GM12878 (cell line): ENCODE measurements at regions not wholly inside any gene's neighbourhood (a gene's known extent, or its start where the extent isn't known, plus 50 kb on each side); places are given as distances from the start of the nearest gene placed in this dataset.

ENCODE experiments used
- ATAC-seq: fragments of 200-7000 bp; cut with Tn5 transposase; 3 replicates; pipeline ENCODE4 v1.9.1; 2020; ENCODE audit warnings: mild to moderate bottlenecking, moderate library complexity
- BruUV-seq: library from RNA; stranded (reverse); fragments of 400-500 nt; replicated peaks from 2 replicates; lab custom pipeline; 2021; lab: Mats Ljungman, UMichigan
- CTCF ChIA-PET: fragments of 300-600 bp; sonication (Branson Sonifier 250); formaldehyde crosslinking; extraction: SDS; loops from one replicate; lab custom pipeline; 2021; ENCODE audit warnings: inconsistent platforms; lab: Yijun Ruan, JAX
- POLR2A ChIA-PET: fragments of 350-600 bp; formaldehyde crosslinking; extraction: SDS; loops from one replicate; lab custom pipeline; 2021; ENCODE audit warnings: inconsistent platforms; lab: Charles Lee
- RAD21 ChIA-PET: fragments of 300-600 bp; sonication (Branson Sonifier 250); formaldehyde crosslinking; loops from one replicate; lab custom pipeline; 2023; ENCODE audit warnings: antibody characterized with exemption; ENCODE audit not compliant: unreplicated experiment; lab: Charles Lee
- SMC1A ChIA-PET: fragments of 300-600 bp; sonication (Branson Sonifier 250); formaldehyde crosslinking; loops from one replicate; lab custom pipeline; 2023; ENCODE audit not compliant: unreplicated experiment, uncharacterized antibody; lab: Charles Lee
- DNase-seq: peaks from one replicate; pipeline ENCODE4 v3.0.0-alpha.2; 2011; ENCODE audit warnings: low read depth, low spot score
- FAIRE-seq: peaks from 3 replicates; lab custom pipeline; 2011; peaks lifted over from hg19 to GRCh38; lab: Jason Lieb, UNC
- H2AFZ ChIP-seq: 2 replicates; pipeline ENCODE4 v1.6.0; 2011; ENCODE audit warnings: low read depth, low read length, control low read depth; ENCODE audit not compliant: control insufficient read depth
- H3K27ac ChIP-seq: 2 replicates; pipeline ENCODE4 v1.5.1; 2011; ENCODE audit warnings: control low read depth; ENCODE audit not compliant: control insufficient read depth, insufficient read depth
- H3K27me3 ChIP-seq, 2 experiments: replicated peaks in 1 of 2; 2 replicates each; pipeline versions ENCODE4 v1.6.0 to v1.6.1; 2011; ENCODE audit warnings: low read length in 1 of 2; ENCODE audit not compliant: control insufficient read depth in 2 of 2, insufficient read depth in 2 of 2
- H3K36me3 ChIP-seq, 2 experiments: 2 replicates each; pipeline ENCODE4 v1.5.1; 2011; ENCODE audit warnings: low read length in 1 of 2; ENCODE audit not compliant: control insufficient read depth in 2 of 2, insufficient read depth in 2 of 2
- H3K4me1 ChIP-seq: 2 replicates; pipeline ENCODE4 v1.6.1; 2011; ENCODE audit warnings: mild to moderate bottlenecking, low read length, moderate library complexity, mixed read lengths; ENCODE audit not compliant: control insufficient read depth, insufficient read depth
- H3K4me2 ChIP-seq: 2 replicates; pipeline ENCODE4 v1.6.0; 2011; ENCODE audit warnings: control low read depth; ENCODE audit not compliant: control insufficient read depth, insufficient read depth
- H3K4me3 ChIP-seq: fragments of 200-600 bp; sonication (generic); 2 replicates; pipeline ENCODE4 v1.5.1; 2016
- H3K79me2 ChIP-seq: 2 replicates; pipeline ENCODE4 v1.6.0; 2011; ENCODE audit warnings: low read length; ENCODE audit not compliant: control insufficient read depth, insufficient read depth
- H3K9ac ChIP-seq: 2 replicates; pipeline ENCODE4 v1.8.0; 2011; ENCODE audit warnings: low read length, control low read depth, mixed read lengths; ENCODE audit not compliant: control insufficient read depth, insufficient read depth
- H3K9me3 ChIP-seq: replicated peaks from 3 replicates; pipeline ENCODE4 v1.5.1; 2011; ENCODE audit warnings: mild to moderate bottlenecking, low read length; ENCODE audit not compliant: control insufficient read depth, insufficient read depth
- H4K20me1 ChIP-seq: 2 replicates; pipeline ENCODE4 v1.6.0; 2011; ENCODE audit not compliant: control insufficient read depth, insufficient read depth
- BCL11A ChIP-seq: IDR thresholded peaks from 2 replicates; pipeline ENCODE4 v1.6.1; 2011; ENCODE audit warnings: low read depth, low read length
- BMI1 ChIP-seq: fragments of 450-650 bp; IDR thresholded peaks from 2 replicates; pipeline ENCODE4 v1.6.1; 2016; ENCODE audit warnings: mild to moderate bottlenecking, moderate library complexity, borderline replicate concordance
- CHD2 ChIP-seq: IDR thresholded peaks from 2 replicates; pipeline ENCODE4 v1.6.1; 2011; ENCODE audit warnings: low read depth, low read length, improper control_type of control experiment, borderline replicate concordance
- CUX1 ChIP-seq: IDR thresholded peaks from 2 replicates; pipeline ENCODE4 v1.6.1; 2012; ENCODE audit warnings: improper control_type of control experiment, low read depth, low read length; ENCODE audit not compliant: insufficient replicate concordance
- GATAD2B ChIP-seq: fragments of 450-650 bp; conservative IDR thresholded peaks from 2 replicates; pipeline ENCODE4 v1.6.1; 2017; ENCODE audit warnings: low read depth, mild to moderate bottlenecking, moderate library complexity
- KDM1A ChIP-seq: fragments of 200-600 bp; sonication (generic); IDR thresholded peaks from 2 replicates; pipeline ENCODE4 v1.6.1; 2016; ENCODE audit warnings: borderline replicate concordance
- MTA2 ChIP-seq: fragments of 450-650 bp; IDR thresholded peaks from 2 replicates; pipeline ENCODE4 v1.6.1; 2016; ENCODE audit warnings: low read depth, mild to moderate bottlenecking, moderate library complexity
- NR2C2 ChIP-seq: IDR thresholded peaks from 2 replicates; pipeline ENCODE4 v1.6.1; 2011; ENCODE audit warnings: borderline replicate concordance, low read depth; ENCODE audit not compliant: control insufficient read depth, insufficient read length
- POLR2AphosphoS5 ChIP-seq: IDR thresholded peaks from 2 replicates; pipeline ENCODE4 v1.6.1; 2011; ENCODE audit warnings: mild to moderate bottlenecking, low read length, inconsistent platforms
- RBBP5 ChIP-seq: fragments of 200-600 bp; sonication (generic); conservative IDR thresholded peaks from 2 replicates; pipeline ENCODE4 v1.6.1; 2016
- SREBF1 ChIP-seq: IDR thresholded peaks from 2 replicates; pipeline ENCODE4 v1.6.1; 2012; ENCODE audit warnings: mild to moderate bottlenecking, low read length
- SREBF2 ChIP-seq: IDR thresholded peaks from 2 replicates; pipeline ENCODE4 v1.6.1; 2012; ENCODE audit warnings: mild to moderate bottlenecking, low read length
- SUPT20H ChIP-seq: IDR thresholded peaks from 2 replicates; pipeline ENCODE4 v1.6.1; 2011; ENCODE audit warnings: low read depth, mild to moderate bottlenecking, low read length, moderate library complexity, borderline replicate concordance; ENCODE audit not compliant: control insufficient read depth
- TCF7 ChIP-seq: IDR thresholded peaks from 2 replicates; pipeline ENCODE4 v1.6.1; 2014; ENCODE audit warnings: antibody characterized with exemption, borderline replicate concordance
- ZSCAN29 ChIP-seq: fragments of 450-650 bp; IDR thresholded peaks from 2 replicates; pipeline ENCODE4 v1.6.1; 2017; ENCODE audit warnings: mild to moderate bottlenecking, moderate library complexity
- WGBS: methylation state at CpG from one replicate; pipeline ENCODE4 v1.1.6; 2016; ENCODE audit warnings: low lambda C conversion rate; ENCODE audit not compliant: insufficient replicate concordance, insufficient coverage; ENCODE audit errors: missing lambda C conversion rate; 5-methylcytosine and 5-hydroxymethylcytosine counted together
- in situ Hi-C: fragments of 300-500 bp; cut with MboI; formaldehyde crosslinking; loops from 9 replicates; pipeline ENCODE4 v1.14.3; 2018; ENCODE audit warnings: mixed read lengths
- intact Hi-C: fragments of 100-400 bp; cut with micrococcal nuclease; formaldehyde crosslinking; loops from one replicate; pipeline ENCODE4 v1.14.2; 2022; ENCODE audit not compliant: unreplicated experiment
- TF ChIP-seq, protein P1 (sequence below): fragments of 450-650 bp; IDR thresholded peaks from 2 replicates; pipeline ENCODE4 v1.6.1; 2017; ENCODE audit warnings: mild to moderate bottlenecking, moderate library complexity

GRCh38 chr17:53134548-53134947, 688.2 kb upstream of the KIF2B start:
- WGBS: 2% methylated on average over 5 of the region's 5 CpGs
- in situ Hi-C loops: no loop called here
- no peak for FAIRE-seq
- no peak overlapping the region for H3K4me2 ChIP-seq
- DNase-seq: no peak
- POLR2A ChIA-PET: no interaction called here
- H3K4me3 ChIP-seq: no peak overlapping the region
- no peak overlapping the region for H3K9ac ChIP-seq
- no TSS peak for BruUV-seq
- no peaks in the 10 kb centered on the region for H3K36me3 ChIP-seq
- H2AFZ ChIP-seq: no peak overlapping the region
- SMC1A ChIA-PET: interaction anchor here (1.0 kb wide), 1 partner anchor 15 kb away, joined by 3 read pairs; no protein-coding TSS in a partner anchor
- no peaks in the 10 kb centered on the region for H3K4me1 ChIP-seq
- H3K79me2 ChIP-seq: no peaks in the 10 kb centered on the region
- no peaks in the 10 kb centered on the region for H4K20me1 ChIP-seq
- no peak overlapping the region for H3K27ac ChIP-seq
- RAD21 ChIA-PET: no interaction called here
- TF ChIP-seq KDM1A: no peak
- no peak for TF ChIP-seq BMI1
- TF ChIP-seq CHD2: no peak
- TF ChIP-seq, protein P1, sequence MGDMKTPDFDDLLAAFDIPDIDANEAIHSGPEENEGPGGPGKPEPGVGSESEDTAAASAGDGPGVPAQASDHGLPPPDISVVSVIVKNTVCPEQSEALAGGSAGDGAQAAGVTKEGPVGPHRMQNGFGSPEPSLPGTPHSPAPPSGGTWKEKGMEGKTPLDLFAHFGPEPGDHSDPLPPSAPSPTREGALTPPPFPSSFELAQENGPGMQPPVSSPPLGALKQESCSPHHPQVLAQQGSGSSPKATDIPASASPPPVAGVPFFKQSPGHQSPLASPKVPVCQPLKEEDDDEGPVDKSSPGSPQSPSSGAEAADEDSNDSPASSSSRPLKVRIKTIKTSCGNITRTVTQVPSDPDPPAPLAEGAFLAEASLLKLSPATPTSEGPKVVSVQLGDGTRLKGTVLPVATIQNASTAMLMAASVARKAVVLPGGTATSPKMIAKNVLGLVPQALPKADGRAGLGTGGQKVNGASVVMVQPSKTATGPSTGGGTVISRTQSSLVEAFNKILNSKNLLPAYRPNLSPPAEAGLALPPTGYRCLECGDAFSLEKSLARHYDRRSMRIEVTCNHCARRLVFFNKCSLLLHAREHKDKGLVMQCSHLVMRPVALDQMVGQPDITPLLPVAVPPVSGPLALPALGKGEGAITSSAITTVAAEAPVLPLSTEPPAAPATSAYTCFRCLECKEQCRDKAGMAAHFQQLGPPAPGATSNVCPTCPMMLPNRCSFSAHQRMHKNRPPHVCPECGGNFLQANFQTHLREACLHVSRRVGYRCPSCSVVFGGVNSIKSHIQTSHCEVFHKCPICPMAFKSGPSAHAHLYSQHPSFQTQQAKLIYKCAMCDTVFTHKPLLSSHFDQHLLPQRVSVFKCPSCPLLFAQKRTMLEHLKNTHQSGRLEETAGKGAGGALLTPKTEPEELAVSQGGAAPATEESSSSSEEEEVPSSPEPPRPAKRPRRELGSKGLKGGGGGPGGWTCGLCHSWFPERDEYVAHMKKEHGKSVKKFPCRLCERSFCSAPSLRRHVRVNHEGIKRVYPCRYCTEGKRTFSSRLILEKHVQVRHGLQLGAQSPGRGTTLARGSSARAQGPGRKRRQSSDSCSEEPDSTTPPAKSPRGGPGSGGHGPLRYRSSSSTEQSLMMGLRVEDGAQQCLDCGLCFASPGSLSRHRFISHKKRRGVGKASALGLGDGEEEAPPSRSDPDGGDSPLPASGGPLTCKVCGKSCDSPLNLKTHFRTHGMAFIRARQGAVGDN: no peak
- TF ChIP-seq CUX1: no peak
- no peak for TF ChIP-seq GATAD2B
- no peak for TF ChIP-seq POLR2AphosphoS5
- TF ChIP-seq NR2C2: no peak
- no peak for TF ChIP-seq SREBF1
- no peak for TF ChIP-seq MTA2
- no peak for TF ChIP-seq SUPT20H
- TF ChIP-seq RBBP5: no peak
- no peak for TF ChIP-seq ZSCAN29
- TF ChIP-seq TCF7: no peak
- TF ChIP-seq SREBF2: no peak
- no peak for TF ChIP-seq BCL11A
- TF ChIP-seq, all 136 proteins: peak for 0
- H3K9me3 ChIP-seq: no peaks in the 10 kb centered on the region
- intact Hi-C loops: no loop called here
- CTCF ChIA-PET: no interaction called here
- H3K27me3 ChIP-seq: no peaks in the 10 kb centered on the region
- ATAC-seq: no peak
